ENCODE measurements at regions not wholly inside any gene's neighbourhood (a gene's known extent, or its start where the extent isn't known, plus 50 kb on each side); places are given as distances from the start of the nearest gene placed in this dataset.

GRCh38 chr18:40577981-40578365, 1377.1 kb upstream of the PIK3C3 start:
- TF ChIP-seq CTCF (IDR thresholded peaks at IDR 0.05): no peak
- H3K4me3 ChIP-seq: no peak overlapping the region
- no peaks in the 10 kb centered on the region for H3K36me3 ChIP-seq
- H3K9me3 ChIP-seq: no peaks in the 10 kb centered on the region
- no peak for ATAC-seq (ENCODE audit: insufficient number of reproducible peaks, low FRiP score, low read depth)
- no peak for DNase-seq (ENCODE audit: low spot score)
- no peak overlapping the region for H3K27ac ChIP-seq
- H3K27me3 ChIP-seq (replicated peaks; ENCODE audit: insufficient read depth): no peaks in the 10 kb centered on the region
- H3K4me1 ChIP-seq (ENCODE audit: control insufficient read depth in 1 of 2, low read depth in 2 of 2): no peaks in the 10 kb centered on the region

- Histone ChIP-seq H3K4me3 (no peak overlapping the region), H3K27ac (no peak overlapping the region), H3K9me3 (no peaks in the 10 kb centered on the region), H3K36me3 (no peaks in the 10 kb centered on the region), H3K4me1 (ENCODE audit: control insufficient read depth in 1 of 2, low read depth in 2 of 2) (no peaks in the 10 kb centered on the region), H3K27me3 (replicated peaks; ENCODE audit: insufficient read depth) (no peaks in the 10 kb centered on the region)
- ATAC-seq (ENCODE audit: insufficient number of reproducible peaks, low FRiP score, low read depth) (no peak), DNase-seq (ENCODE audit: low spot score) (no peak)
- TF ChIP-seq CTCF (IDR thresholded peaks at IDR 0.05): no peak
Observed at GRCh38 chr18:40577239-40577980, 1377.6 kb upstream of the PIK3C3 start.

- no peaks in the 10 kb centered on the region for H3K36me3 ChIP-seq
- no peaks in the 10 kb centered on the region for H3K4me1 ChIP-seq (ENCODE audit: control insufficient read depth in 1 of 2, low read depth in 2 of 2)
- ATAC-seq (ENCODE audit: insufficient number of reproducible peaks, low FRiP score, low read depth) (no peak), DNase-seq (ENCODE audit: low spot score) (no peak)
- TF ChIP-seq CTCF (IDR thresholded peaks at IDR 0.05): no peak
- H3K27ac ChIP-seq: no peak overlapping the region
- no peaks in the 10 kb centered on the region for H3K9me3 ChIP-seq
- no peak overlapping the region for H3K4me3 ChIP-seq
- H3K27me3 ChIP-seq (replicated peaks; ENCODE audit: insufficient read depth): no peaks in the 10 kb centered on the region
Observed at GRCh38 chr18:40576507-40577115, 1378.4 kb upstream of the PIK3C3 start.

GRCh38 chr18:40570615-40571014, 1384.4 kb upstream of the PIK3C3 start:
- H3K36me3 ChIP-seq: no peaks in the 10 kb centered on the region
- no peak for ATAC-seq (ENCODE audit: insufficient number of reproducible peaks, low FRiP score, low read depth)
- no peaks in the 10 kb centered on the region for H3K9me3 ChIP-seq
- no peak for TF ChIP-seq CTCF (IDR thresholded peaks at IDR 0.05)
- no peaks in the 10 kb centered on the region for H3K4me1 ChIP-seq (ENCODE audit: control insufficient read depth in 1 of 2, low read depth in 2 of 2)
- H3K27me3 ChIP-seq (replicated peaks; ENCODE audit: insufficient read depth): no peaks in the 10 kb centered on the region
- DNase-seq (ENCODE audit: low spot score): no peak
- no peak overlapping the region for H3K27ac ChIP-seq
- H3K4me3 ChIP-seq: no peak overlapping the region

- DNase-seq (ENCODE audit: low spot score) (no peak), ATAC-seq (ENCODE audit: insufficient number of reproducible peaks, low FRiP score, low read depth) (no peak)
- TF ChIP-seq CTCF (IDR thresholded peaks at IDR 0.05): no peak
- Histone ChIP-seq H3K36me3 (no peaks in the 10 kb centered on the region), H3K9me3 (no peaks in the 10 kb centered on the region), H3K4me1 (ENCODE audit: control insufficient read depth in 1 of 2, low read depth in 2 of 2) (no peaks in the 10 kb centered on the region), H3K27ac (no peak overlapping the region), H3K4me3 (no peak overlapping the region), H3K27me3 (replicated peaks; ENCODE audit: insufficient read depth) (no peaks in the 10 kb centered on the region)
Observed at GRCh38 chr18:40569605-40570004, 1385.4 kb upstream of the PIK3C3 start.
